GM21381 (cell line): ENCODE measurements at regions not wholly inside any gene's neighbourhood (a gene's known extent, or its start where the extent isn't known, plus 50 kb on each side); places are given as distances from the start of the nearest gene placed in this dataset.

ENCODE experiments used
- ATAC-seq: cut with Tn5 transposase; IDR thresholded peaks from one replicate; pipeline ENCODE4 v1.9.1; 2021; ENCODE audit warnings: mild to moderate bottlenecking, moderate library complexity; ENCODE audit not compliant: unreplicated experiment

- no peak for ATAC-seq
These were observed 538.2 kb downstream of the NYAP2 start for GRCh38 chr2:225937625-225938187.

- no peak for ATAC-seq
These were observed 533.4 kb downstream of the NYAP2 start for GRCh38 chr2:225932811-225933413.

GRCh38 chr2:225930687-225931086 is 531.2 kb downstream of the NYAP2 start:
- ATAC-seq: no peak

- no peak for ATAC-seq
These were observed 521.2 kb downstream of the NYAP2 start for GRCh38 chr2:225920621-225921220.

- ATAC-seq: no peak
These were observed 517.2 kb downstream of the NYAP2 start for GRCh38 chr2:225916692-225917091.

GRCh38 chr2:225911019-225911418 is 511.5 kb downstream of the NYAP2 start:
- no peak for ATAC-seq

GRCh38 chr2:225895126-225895525 is 495.6 kb downstream of the NYAP2 start:
- ATAC-seq: no peak

GRCh38 chr2:225894236-225894980 is 494.9 kb downstream of the NYAP2 start:
- ATAC-seq: no peak

- no peak for ATAC-seq
These were observed 493.6 kb downstream of the NYAP2 start for GRCh38 chr2:225893151-225893550.

GRCh38 chr2:225891771-225892170 is 492.3 kb downstream of the NYAP2 start:
- no peak for ATAC-seq

GRCh38 chr2:225891013-225891412 is 491.5 kb downstream of the NYAP2 start:
- no peak for ATAC-seq

GRCh38 chr2:225889452-225889851 is 489.9 kb downstream of the NYAP2 start:
- ATAC-seq: peak; percentile 77

- ATAC-seq: no peak
These were observed 467.6 kb downstream of the NYAP2 start for GRCh38 chr2:225867071-225867470.

GRCh38 chr2:225865468-225865867 is 466.0 kb downstream of the NYAP2 start:
- ATAC-seq: no peak

GRCh38 chr2:225864394-225864793 is 464.9 kb downstream of the NYAP2 start:
- ATAC-seq: no peak

GRCh38 chr2:225842939-225843338 is 443.4 kb downstream of the NYAP2 start:
- no peak for ATAC-seq

GRCh38 chr2:225841314-225841713 is 441.8 kb downstream of the NYAP2 start:
- ATAC-seq: no peak

GRCh38 chr2:225837328-225837727 is 437.8 kb downstream of the NYAP2 start:
- no peak for ATAC-seq

GRCh38 chr2:225824748-225825449 is 425.4 kb downstream of the NYAP2 start:
- no peak for ATAC-seq

- no peak for ATAC-seq
These were observed 421.8 kb downstream of the NYAP2 start for GRCh38 chr2:225821351-225821750.

- ATAC-seq: no peak
These were observed 421.3 kb downstream of the NYAP2 start for GRCh38 chr2:225820826-225821225.
